K562 (cell line): ENCODE measurements at regions not wholly inside any gene's neighbourhood (a gene's known extent, or its start where the extent isn't known, plus 50 kb on each side); places are given as distances from the start of the nearest gene placed in this dataset.

Experiments
- KLF13 ChIP-seq: fragments of 450-650 bp; IDR thresholded peaks from 2 replicates; pipeline ENCODE4 v1.6.1; 2016; ENCODE audit warnings: missing genetic modification characterization, low read depth, mild to moderate bottlenecking, missing compliant biosample characterization, moderate library complexity, borderline replicate concordance
- TBL1XR1 ChIP-seq, 2 experiments: IDR thresholded peaks; 2 replicates each; pipeline ENCODE4 v1.6.1; 2012; ENCODE audit warnings: improper control_type of control experiment in 2 of 2, low read length in 2 of 2, mild to moderate bottlenecking in 1 of 2
- YY1 ChIP-seq, 3 experiments: IDR thresholded peaks; 2 replicates each; pipeline ENCODE4 v1.6.1; 2011; ENCODE audit warnings: low read length in 2 of 3, mild to moderate bottlenecking in 2 of 3, moderate library complexity in 2 of 3, borderline replicate concordance in 1 of 3, control low read depth in 1 of 3, low read depth in 1 of 3; ENCODE audit not compliant: insufficient read depth in 3 of 3, insufficient replicate concordance in 2 of 3, control insufficient read depth in 1 of 3, insufficient read length in 1 of 3; ENCODE audit errors: extremely low read depth in 1 of 3
- ZNF354B ChIP-seq: fragments of 250-450 bp; sonication (Bioruptor Pico); IDR thresholded peaks from 2 replicates; pipeline ENCODE4 v1.4.0; 2020
- TF ChIP-seq, protein P1 (sequence below): IDR thresholded peaks from 2 replicates; pipeline ENCODE4 v1.6.1; 2014; ENCODE audit warnings: antibody characterized with exemption
- TF ChIP-seq, protein P2 (sequence below), 2 experiments: fragments of 450-650 bp; IDR thresholded peaks; 2 replicates each; pipeline ENCODE4 v1.6.1; 2018; ENCODE audit warnings: mild to moderate bottlenecking in 2 of 2, low read depth in 1 of 2; ENCODE audit not compliant: partially characterized antibody in 2 of 2
- TF ChIP-seq, protein P3 (sequence below): fragments of 450-650 bp; IDR thresholded peaks from 2 replicates; pipeline ENCODE4 v1.6.1; 2017; ENCODE audit warnings: antibody characterized with exemption, mild to moderate bottlenecking

DNA sequence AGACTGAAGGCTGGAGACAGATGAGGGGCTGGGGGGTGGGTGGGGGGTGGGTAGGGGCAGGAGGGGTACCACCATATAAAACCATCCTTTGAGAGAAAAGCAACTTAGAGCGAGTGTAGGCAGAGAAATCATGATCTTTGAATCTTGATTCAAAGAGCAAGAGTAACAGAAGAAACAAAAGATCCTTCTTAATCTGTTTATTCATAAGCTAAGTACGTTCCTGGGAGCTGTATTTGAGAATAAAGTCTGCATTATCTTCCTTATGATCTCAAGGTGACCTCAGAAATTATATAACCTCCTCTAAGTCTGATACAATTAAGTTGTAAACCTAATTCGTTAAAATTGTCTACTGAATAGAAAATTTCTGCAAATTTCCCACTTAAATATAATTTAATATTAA lies 558.8 kb downstream of the NR2F1-AS1 start (continued):
- TF ChIP-seq YY1 (IDR thresholded peaks at IDR 0.05; ENCODE audit: borderline replicate concordance in 1 of 3, control insufficient read depth in 1 of 3, extremely low read depth in 1 of 3, insufficient read depth in 3 of 3, insufficient read length in 1 of 3, insufficient replicate concordance in 2 of 3, low read depth in 1 of 3, low read length in 2 of 3): no peak
- TF ChIP-seq KLF13 (tag): no peak
- TF ChIP-seq ZNF354B (CRISPR knock-in tag): no peak
- TF ChIP-seq, protein P1, sequence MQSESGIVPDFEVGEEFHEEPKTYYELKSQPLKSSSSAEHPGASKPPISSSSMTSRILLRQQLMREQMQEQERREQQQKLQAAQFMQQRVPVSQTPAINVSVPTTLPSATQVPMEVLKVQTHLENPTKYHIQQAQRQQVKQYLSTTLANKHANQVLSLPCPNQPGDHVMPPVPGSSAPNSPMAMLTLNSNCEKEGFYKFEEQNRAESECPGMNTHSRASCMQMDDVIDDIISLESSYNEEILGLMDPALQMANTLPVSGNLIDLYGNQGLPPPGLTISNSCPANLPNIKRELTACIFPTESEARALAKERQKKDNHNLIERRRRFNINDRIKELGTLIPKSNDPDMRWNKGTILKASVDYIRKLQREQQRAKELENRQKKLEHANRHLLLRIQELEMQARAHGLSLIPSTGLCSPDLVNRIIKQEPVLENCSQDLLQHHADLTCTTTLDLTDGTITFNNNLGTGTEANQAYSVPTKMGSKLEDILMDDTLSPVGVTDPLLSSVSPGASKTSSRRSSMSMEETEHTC: no peak
- TF ChIP-seq, protein P2, sequence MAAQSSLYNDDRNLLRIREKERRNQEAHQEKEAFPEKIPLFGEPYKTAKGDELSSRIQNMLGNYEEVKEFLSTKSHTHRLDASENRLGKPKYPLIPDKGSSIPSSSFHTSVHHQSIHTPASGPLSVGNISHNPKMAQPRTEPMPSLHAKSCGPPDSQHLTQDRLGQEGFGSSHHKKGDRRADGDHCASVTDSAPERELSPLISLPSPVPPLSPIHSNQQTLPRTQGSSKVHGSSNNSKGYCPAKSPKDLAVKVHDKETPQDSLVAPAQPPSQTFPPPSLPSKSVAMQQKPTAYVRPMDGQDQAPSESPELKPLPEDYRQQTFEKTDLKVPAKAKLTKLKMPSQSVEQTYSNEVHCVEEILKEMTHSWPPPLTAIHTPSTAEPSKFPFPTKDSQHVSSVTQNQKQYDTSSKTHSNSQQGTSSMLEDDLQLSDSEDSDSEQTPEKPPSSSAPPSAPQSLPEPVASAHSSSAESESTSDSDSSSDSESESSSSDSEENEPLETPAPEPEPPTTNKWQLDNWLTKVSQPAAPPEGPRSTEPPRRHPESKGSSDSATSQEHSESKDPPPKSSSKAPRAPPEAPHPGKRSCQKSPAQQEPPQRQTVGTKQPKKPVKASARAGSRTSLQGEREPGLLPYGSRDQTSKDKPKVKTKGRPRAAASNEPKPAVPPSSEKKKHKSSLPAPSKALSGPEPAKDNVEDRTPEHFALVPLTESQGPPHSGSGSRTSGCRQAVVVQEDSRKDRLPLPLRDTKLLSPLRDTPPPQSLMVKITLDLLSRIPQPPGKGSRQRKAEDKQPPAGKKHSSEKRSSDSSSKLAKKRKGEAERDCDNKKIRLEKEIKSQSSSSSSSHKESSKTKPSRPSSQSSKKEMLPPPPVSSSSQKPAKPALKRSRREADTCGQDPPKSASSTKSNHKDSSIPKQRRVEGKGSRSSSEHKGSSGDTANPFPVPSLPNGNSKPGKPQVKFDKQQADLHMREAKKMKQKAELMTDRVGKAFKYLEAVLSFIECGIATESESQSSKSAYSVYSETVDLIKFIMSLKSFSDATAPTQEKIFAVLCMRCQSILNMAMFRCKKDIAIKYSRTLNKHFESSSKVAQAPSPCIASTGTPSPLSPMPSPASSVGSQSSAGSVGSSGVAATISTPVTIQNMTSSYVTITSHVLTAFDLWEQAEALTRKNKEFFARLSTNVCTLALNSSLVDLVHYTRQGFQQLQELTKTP (IDR thresholded peaks at IDR 0.05; ENCODE audit: low read depth in 1 of 2, partially characterized antibody in 2 of 2): no peak
- no peak for TF ChIP-seq TBL1XR1 (IDR thresholded peaks at IDR 0.05; ENCODE audit: low read length in 2 of 2)
- TF ChIP-seq, protein P3, sequence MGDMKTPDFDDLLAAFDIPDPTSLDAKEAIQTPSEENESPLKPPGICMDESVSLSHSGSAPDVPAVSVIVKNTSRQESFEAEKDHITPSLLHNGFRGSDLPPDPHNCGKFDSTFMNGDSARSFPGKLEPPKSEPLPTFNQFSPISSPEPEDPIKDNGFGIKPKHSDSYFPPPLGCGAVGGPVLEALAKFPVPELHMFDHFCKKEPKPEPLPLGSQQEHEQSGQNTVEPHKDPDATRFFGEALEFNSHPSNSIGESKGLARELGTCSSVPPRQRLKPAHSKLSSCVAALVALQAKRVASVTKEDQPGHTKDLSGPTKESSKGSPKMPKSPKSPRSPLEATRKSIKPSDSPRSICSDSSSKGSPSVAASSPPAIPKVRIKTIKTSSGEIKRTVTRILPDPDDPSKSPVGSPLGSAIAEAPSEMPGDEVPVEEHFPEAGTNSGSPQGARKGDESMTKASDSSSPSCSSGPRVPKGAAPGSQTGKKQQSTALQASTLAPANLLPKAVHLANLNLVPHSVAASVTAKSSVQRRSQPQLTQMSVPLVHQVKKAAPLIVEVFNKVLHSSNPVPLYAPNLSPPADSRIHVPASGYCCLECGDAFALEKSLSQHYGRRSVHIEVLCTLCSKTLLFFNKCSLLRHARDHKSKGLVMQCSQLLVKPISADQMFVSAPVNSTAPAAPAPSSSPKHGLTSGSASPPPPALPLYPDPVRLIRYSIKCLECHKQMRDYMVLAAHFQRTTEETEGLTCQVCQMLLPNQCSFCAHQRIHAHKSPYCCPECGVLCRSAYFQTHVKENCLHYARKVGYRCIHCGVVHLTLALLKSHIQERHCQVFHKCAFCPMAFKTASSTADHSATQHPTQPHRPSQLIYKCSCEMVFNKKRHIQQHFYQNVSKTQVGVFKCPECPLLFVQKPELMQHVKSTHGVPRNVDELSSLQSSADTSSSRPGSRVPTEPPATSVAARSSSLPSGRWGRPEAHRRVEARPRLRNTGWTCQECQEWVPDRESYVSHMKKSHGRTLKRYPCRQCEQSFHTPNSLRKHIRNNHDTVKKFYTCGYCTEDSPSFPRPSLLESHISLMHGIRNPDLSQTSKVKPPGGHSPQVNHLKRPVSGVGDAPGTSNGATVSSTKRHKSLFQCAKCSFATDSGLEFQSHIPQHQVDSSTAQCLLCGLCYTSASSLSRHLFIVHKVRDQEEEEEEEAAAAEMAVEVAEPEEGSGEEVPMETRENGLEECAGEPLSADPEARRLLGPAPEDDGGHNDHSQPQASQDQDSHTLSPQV: no peak
